Activated gamma-delta T cell (primary cell): ENCODE measurements at regions not wholly inside any gene's neighbourhood (a gene's known extent, or its start where the extent isn't known, plus 50 kb on each side); places are given as distances from the start of the nearest gene placed in this dataset.

Source experiments
- DNase-seq: peaks from one replicate; lab custom pipeline; 2025; lab: John Stamatoyannopoulos, UW

- DNase-seq = no peak
Observed at GRCh38 chr15:70491201-70491621, 272.1 kb downstream of the UACA start.

GRCh38 chr15:70490838-70491155 lies 272.6 kb downstream of the UACA start:
- no peak for DNase-seq

- no peak for DNase-seq
Observed at GRCh38 chr15:70490148-70490837, 273.1 kb downstream of the UACA start.

GRCh38 chr15:70488941-70489848 lies 274.2 kb downstream of the UACA start:
- no peak for DNase-seq

GRCh38 chr15:70488002-70488605 lies 275.3 kb downstream of the UACA start:
- DNase-seq = no peak

- DNase-seq = no peak
Observed at GRCh38 chr15:70487387-70487740, 276.0 kb downstream of the UACA start.

- DNase-seq = no peak
Observed at GRCh38 chr15:70486451-70487386, 276.6 kb downstream of the UACA start.

- DNase-seq = no peak
Observed at GRCh38 chr15:70486012-70486411, 277.3 kb downstream of the UACA start.

GRCh38 chr15:70484993-70485392 lies 278.4 kb downstream of the UACA start:
- no peak for DNase-seq

- no peak for DNase-seq
Observed at GRCh38 chr15:70483513-70483912, 279.8 kb downstream of the UACA start.

- DNase-seq = no peak
Observed at GRCh38 chr15:70480196-70480856, 283.0 kb downstream of the UACA start.

GRCh38 chr15:70479785-70480184 lies 283.6 kb downstream of the UACA start:
- DNase-seq = no peak

GRCh38 chr15:70479056-70479455 lies 284.3 kb downstream of the UACA start:
- DNase-seq = no peak

- DNase-seq = no peak
Observed at GRCh38 chr15:70478251-70478990, 284.9 kb downstream of the UACA start.

GRCh38 chr15:70477750-70478250 lies 285.6 kb downstream of the UACA start:
- DNase-seq = no peak

- DNase-seq = no peak
Observed at GRCh38 chr15:70476441-70476840, 286.9 kb downstream of the UACA start.

GRCh38 chr15:70475921-70476320 lies 287.4 kb downstream of the UACA start:
- no peak for DNase-seq

- DNase-seq = no peak
Observed at GRCh38 chr15:70475407-70475781, 288.0 kb downstream of the UACA start.

- DNase-seq = no peak
Observed at GRCh38 chr15:70474471-70475406, 288.6 kb downstream of the UACA start.
